H1 (cell line): ENCODE measurements at regions not wholly inside any gene's neighbourhood (a gene's known extent, or its start where the extent isn't known, plus 50 kb on each side); places are given as distances from the start of the nearest gene placed in this dataset.

Source experiments
- ASH2L ChIP-seq: fragments of 200-600, 300-600 bp; sonication (generic); IDR thresholded peaks from one replicate; pipeline ENCODE4 v1.7.1; 2017; ENCODE audit warnings: low read length
- BCL11A ChIP-seq, 2 experiments: IDR thresholded peaks; one replicate each; pipeline ENCODE4 v1.6.1; 2011; ENCODE audit warnings: low read depth in 2 of 2, low read length in 2 of 2, mild to moderate bottlenecking in 2 of 2
- POLR2A ChIP-seq, 2 experiments: IDR thresholded peaks; 1 replicate in 1 of 2; 2 replicates in 1 of 2; pipeline ENCODE4 v1.6.1; 2011; ENCODE audit warnings: low read depth in 2 of 2, low read length in 2 of 2, mild to moderate bottlenecking in 2 of 2; ENCODE audit errors: control extremely low read depth in 1 of 2
- RAD21 ChIP-seq, 2 experiments: IDR thresholded peaks in 1 of 2; conservative IDR thresholded peaks in 1 of 2; 2 replicates each; pipeline ENCODE4 v1.6.1; 2011; ENCODE audit warnings: low read depth in 2 of 2, low read length in 2 of 2, improper control_type of control experiment in 1 of 2, inconsistent platforms in 1 of 2, mild to moderate bottlenecking in 1 of 2, moderate library complexity in 1 of 2
- TBP ChIP-seq: IDR thresholded peaks from 2 replicates; pipeline ENCODE4 v1.6.1; 2011; ENCODE audit warnings: low read depth, low read length, improper control_type of control experiment
- TF ChIP-seq, protein P1 (sequence below), 3 experiments: IDR thresholded peaks; 1 replicate in 2 of 3; 2 replicates in 1 of 3; pipeline versions ENCODE4 v1.5.1 to v1.6.1; 2011; ENCODE audit warnings: low read length in 3 of 3, mild to moderate bottlenecking in 3 of 3, inconsistent platforms in 2 of 3, low read depth in 1 of 3, moderate library complexity in 1 of 3; ENCODE audit not compliant: insufficient read depth in 1 of 3; ENCODE audit errors: control extremely low read depth in 1 of 3
- TF ChIP-seq, protein P2 (sequence below): IDR thresholded peaks from 2 replicates; pipeline ENCODE4 v1.6.1; 2011; ENCODE audit warnings: low read depth, mild to moderate bottlenecking, low read length; ENCODE audit not compliant: insufficient read depth
- TF ChIP-seq, protein P3 (sequence below): IDR thresholded peaks from 2 replicates; pipeline ENCODE4 v1.6.1; 2012; ENCODE audit warnings: inconsistent platforms

DNA sequence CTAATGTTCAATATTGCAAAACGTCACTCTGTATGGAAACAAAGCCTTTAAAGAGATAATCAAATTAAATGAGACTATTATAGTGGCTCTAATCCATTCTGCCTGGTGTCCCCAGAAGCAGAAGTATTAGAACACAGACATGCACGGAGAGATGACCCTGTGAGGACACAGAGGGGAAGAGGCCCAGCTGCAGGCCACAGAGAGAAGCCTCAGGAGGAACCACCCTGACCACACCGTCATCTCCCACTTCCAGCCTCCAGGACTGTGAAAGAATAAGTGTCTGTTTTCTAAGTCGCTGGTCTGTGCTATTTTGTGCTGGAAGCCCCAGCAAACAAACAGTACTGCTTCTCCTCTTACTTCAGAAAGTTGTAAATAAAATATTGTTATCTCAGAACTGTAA, 283.5 kb upstream of the ADARB2 start:
- TF ChIP-seq, protein P1, sequence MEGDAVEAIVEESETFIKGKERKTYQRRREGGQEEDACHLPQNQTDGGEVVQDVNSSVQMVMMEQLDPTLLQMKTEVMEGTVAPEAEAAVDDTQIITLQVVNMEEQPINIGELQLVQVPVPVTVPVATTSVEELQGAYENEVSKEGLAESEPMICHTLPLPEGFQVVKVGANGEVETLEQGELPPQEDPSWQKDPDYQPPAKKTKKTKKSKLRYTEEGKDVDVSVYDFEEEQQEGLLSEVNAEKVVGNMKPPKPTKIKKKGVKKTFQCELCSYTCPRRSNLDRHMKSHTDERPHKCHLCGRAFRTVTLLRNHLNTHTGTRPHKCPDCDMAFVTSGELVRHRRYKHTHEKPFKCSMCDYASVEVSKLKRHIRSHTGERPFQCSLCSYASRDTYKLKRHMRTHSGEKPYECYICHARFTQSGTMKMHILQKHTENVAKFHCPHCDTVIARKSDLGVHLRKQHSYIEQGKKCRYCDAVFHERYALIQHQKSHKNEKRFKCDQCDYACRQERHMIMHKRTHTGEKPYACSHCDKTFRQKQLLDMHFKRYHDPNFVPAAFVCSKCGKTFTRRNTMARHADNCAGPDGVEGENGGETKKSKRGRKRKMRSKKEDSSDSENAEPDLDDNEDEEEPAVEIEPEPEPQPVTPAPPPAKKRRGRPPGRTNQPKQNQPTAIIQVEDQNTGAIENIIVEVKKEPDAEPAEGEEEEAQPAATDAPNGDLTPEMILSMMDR (IDR thresholded peaks at IDR 0.05; ENCODE audit: control extremely low read depth in 1 of 3, insufficient read depth in 1 of 3, low read depth in 1 of 3, low read length in 3 of 3) = no peak
- no peak for TF ChIP-seq TBP
- TF ChIP-seq ASH2L = no peak
- TF ChIP-seq POLR2A (IDR thresholded peaks at IDR 0.05; ENCODE audit: control extremely low read depth in 1 of 2, low read depth in 2 of 2, low read length in 2 of 2) = no peak
- TF ChIP-seq RAD21 (IDR thresholded peaks at IDR 0.05 in 1 of 2, conservative IDR thresholded peaks at IDR 0.05 in 1 of 2; ENCODE audit: low read depth in 2 of 2, low read length in 2 of 2) = no peak
- TF ChIP-seq, protein P2, sequence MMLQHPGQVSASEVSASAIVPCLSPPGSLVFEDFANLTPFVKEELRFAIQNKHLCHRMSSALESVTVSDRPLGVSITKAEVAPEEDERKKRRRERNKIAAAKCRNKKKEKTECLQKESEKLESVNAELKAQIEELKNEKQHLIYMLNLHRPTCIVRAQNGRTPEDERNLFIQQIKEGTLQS = no peak
- no peak for TF ChIP-seq BCL11A (IDR thresholded peaks at IDR 0.05; ENCODE audit: low read depth in 2 of 2, low read length in 2 of 2)
- TF ChIP-seq, protein P3, sequence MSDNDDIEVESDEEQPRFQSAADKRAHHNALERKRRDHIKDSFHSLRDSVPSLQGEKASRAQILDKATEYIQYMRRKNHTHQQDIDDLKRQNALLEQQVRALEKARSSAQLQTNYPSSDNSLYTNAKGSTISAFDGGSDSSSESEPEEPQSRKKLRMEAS = no peak
